SH-SY5Y (cell line): ENCODE measurements at regions not wholly inside any gene's neighbourhood (a gene's known extent, or its start where the extent isn't known, plus 50 kb on each side); places are given as distances from the start of the nearest gene placed in this dataset.

Source experiments
- GATA2 ChIP-seq: IDR thresholded peaks from 2 replicates; pipeline ENCODE4 v1.6.1; 2011; ENCODE audit warnings: mild to moderate bottlenecking, low read depth, low read length
- GATA3 ChIP-seq: IDR thresholded peaks from 2 replicates; pipeline ENCODE4 v1.6.1; 2011; ENCODE audit warnings: low read depth, mild to moderate bottlenecking, low read length, moderate library complexity

DNA sequence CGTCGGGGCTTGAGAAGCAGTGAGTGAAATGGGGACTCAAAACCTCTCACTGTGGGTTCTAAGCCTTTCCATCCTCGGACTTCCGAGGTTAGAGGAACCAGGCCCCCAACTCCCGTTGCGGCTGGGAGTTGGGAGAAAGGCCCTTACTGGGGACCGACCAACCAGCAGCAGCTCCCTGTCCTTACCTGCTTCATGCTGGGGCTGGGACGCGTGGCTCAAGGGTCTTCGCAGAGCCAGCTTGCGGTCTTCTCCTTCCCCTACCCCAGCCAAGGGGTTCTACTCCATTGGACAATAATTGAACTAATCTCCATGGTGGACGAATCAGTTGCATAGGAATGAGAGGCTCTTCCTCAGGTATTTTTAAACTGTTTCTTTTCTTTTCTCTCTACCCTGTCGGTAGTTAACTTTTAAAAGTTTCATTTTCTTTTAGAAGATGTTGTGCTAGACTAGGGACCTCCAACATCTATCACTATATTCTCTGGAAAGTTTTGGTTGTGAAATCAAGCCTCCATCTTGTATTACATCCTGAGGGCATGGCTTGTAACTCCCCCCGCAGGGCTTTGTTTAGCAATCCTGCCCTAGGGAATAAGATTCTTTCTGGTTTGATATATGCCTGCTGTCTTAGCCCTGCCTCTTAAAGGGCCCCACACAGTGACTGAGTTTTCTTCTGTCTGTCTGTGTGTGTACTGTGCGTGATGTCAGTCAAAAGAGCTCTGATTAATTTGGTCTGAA lies 1027.1 kb upstream of the PCDH9 start:
- no peak for TF ChIP-seq GATA3
- TF ChIP-seq GATA2: no peak
